Testis (tissue), 2 donors: ENCODE measurements at regions not wholly inside any gene's neighbourhood (a gene's known extent, or its start where the extent isn't known, plus 50 kb on each side); places are given as distances from the start of the nearest gene placed in this dataset.

Experiments used
- POLR2A ChIP-seq: fragments of 450-650 bp; IDR thresholded peaks from one replicate; pipeline ENCODE4 v1.6.1; 2017; ENCODE audit warnings: antibody characterized with exemption, mild to moderate bottlenecking, moderate library complexity
- TF ChIP-seq, protein P1 (sequence below), 3 experiments: fragments of 450-650 bp in 2 of 3; fragments of 200-600 bp in 1 of 3; sonication (generic) in 1 of 3; IDR thresholded peaks; one replicate each; pipeline ENCODE4 v1.5.1; 2016 to 2019; ENCODE audit warnings: antibody characterized with exemption in 3 of 3, mild to moderate bottlenecking in 2 of 3, moderate library complexity in 1 of 3

DNA sequence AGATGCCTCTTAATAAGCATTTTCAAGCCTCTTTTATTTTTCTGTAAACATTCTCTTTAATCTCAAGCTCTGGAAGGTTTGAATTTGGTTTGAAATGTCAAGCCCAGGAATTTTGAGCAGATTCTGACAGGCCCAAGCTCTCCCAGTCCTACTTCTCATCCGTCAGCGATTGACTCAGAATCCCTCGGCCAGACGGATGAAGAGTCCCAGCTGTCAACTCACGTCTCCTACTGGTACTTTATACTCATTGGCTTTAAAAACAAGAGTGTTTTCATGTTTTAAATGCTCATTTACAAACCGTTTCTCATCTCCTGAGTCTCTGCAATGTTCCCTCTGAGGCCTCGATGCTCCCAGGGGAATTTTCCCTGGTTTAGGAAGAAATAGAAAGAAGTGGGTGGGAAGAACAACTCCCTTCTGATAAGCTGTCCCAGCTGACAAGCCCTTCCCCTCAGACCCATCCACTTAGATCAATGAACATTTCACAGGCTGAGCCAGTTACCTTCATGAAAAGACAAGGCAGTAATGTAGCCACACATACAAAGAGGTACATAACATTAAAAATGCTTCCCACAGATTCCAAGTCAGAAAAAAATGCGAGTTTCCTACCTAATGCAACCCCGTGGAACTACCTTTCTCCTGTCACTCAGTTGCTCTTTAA, 478.2 kb upstream of the DPH6 start:
- TF ChIP-seq, protein P1, sequence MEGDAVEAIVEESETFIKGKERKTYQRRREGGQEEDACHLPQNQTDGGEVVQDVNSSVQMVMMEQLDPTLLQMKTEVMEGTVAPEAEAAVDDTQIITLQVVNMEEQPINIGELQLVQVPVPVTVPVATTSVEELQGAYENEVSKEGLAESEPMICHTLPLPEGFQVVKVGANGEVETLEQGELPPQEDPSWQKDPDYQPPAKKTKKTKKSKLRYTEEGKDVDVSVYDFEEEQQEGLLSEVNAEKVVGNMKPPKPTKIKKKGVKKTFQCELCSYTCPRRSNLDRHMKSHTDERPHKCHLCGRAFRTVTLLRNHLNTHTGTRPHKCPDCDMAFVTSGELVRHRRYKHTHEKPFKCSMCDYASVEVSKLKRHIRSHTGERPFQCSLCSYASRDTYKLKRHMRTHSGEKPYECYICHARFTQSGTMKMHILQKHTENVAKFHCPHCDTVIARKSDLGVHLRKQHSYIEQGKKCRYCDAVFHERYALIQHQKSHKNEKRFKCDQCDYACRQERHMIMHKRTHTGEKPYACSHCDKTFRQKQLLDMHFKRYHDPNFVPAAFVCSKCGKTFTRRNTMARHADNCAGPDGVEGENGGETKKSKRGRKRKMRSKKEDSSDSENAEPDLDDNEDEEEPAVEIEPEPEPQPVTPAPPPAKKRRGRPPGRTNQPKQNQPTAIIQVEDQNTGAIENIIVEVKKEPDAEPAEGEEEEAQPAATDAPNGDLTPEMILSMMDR (IDR thresholded peaks at IDR 0.05), result no peak
- TF ChIP-seq POLR2A, result no peak
